ENCODE measurements at regions not wholly inside any gene's neighbourhood (a gene's known extent, or its start where the extent isn't known, plus 50 kb on each side); places are given as distances from the start of the nearest gene placed in this dataset.

DNA sequence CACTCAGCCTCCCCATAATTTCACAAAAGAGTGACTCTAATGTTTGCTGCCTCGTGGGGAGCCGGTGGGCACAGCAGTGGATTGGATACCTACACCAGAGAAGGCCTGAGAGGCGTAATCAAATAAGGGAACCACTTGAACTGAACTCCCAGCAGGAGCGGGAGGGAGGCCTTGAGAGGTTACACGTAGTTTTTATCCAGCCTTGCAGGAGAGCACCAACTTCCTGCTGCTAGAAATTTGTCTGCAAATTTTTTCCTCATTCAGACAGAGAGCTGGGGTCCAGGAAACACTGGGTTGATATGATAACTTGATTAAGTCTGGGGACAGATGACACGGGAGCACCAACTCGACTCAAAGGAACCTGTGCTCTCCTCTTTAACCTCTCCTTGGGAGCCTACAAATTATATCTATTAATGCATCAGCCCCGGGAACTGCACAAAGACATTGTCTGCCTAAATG, 69.8 kb downstream of the HES1 start:
- TF ChIP-seq, protein P1, sequence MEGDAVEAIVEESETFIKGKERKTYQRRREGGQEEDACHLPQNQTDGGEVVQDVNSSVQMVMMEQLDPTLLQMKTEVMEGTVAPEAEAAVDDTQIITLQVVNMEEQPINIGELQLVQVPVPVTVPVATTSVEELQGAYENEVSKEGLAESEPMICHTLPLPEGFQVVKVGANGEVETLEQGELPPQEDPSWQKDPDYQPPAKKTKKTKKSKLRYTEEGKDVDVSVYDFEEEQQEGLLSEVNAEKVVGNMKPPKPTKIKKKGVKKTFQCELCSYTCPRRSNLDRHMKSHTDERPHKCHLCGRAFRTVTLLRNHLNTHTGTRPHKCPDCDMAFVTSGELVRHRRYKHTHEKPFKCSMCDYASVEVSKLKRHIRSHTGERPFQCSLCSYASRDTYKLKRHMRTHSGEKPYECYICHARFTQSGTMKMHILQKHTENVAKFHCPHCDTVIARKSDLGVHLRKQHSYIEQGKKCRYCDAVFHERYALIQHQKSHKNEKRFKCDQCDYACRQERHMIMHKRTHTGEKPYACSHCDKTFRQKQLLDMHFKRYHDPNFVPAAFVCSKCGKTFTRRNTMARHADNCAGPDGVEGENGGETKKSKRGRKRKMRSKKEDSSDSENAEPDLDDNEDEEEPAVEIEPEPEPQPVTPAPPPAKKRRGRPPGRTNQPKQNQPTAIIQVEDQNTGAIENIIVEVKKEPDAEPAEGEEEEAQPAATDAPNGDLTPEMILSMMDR (IDR thresholded peaks at IDR 0.05; ENCODE audit: low read depth, low read length, missing control alignments): no peak
- DNase-seq (ENCODE audit: extremely low read depth, low read depth): no peak
- no peak overlapping the region for H3K4me3 ChIP-seq (replicated peaks; ENCODE audit: low read depth, low read length)

DNA sequence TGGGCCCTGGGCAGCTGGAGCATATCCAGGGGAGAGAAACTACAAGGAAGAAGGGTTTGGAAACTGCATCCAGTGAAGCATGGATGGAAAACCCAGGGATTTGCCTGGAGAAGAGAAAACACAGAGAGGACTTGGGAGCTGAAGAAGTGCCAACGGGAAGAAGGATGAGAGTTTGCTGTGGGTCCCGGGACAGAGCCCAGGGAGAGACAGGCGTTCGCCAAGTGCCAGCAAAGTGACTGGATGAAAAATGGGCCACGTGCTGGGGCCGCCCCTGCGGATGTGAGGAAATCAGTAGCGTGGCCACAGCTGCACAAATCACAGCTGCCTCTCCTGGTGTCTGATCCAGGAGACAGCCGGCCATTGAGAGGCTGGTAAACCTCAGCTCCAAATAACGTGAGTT, 70.4 kb downstream of the HES1 start:
- no peak for DNase-seq (ENCODE audit: extremely low read depth, low read depth)
- TF ChIP-seq, protein P1 (IDR thresholded peaks at IDR 0.05; ENCODE audit: low read depth, low read length, missing control alignments): no peak
- no peak overlapping the region for H3K4me3 ChIP-seq (replicated peaks; ENCODE audit: low read depth, low read length)

DNA sequence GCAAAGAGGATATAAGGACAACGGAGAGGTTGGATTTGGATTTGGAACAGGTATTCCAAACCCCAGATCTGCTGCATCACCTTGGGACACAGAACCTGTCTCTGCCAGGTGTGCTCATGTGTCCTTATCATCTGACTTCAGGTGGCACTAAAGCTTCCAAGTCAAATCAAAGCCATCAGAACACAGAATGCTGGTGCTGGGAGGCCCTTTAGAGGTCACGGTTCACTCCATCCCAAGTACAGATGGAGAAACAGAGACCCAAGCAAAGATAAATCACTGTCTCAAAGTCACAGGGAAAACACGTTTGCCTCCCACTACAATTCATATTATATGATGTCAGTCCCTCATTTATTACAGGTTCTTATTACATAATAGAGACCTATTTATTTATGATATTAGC, 72.8 kb downstream of the HES1 start:
- TF ChIP-seq, protein P1 (IDR thresholded peaks at IDR 0.05; ENCODE audit: low read depth, low read length, missing control alignments): no peak
- DNase-seq (ENCODE audit: extremely low read depth, low read depth): no peak
- no peak overlapping the region for H3K4me3 ChIP-seq (replicated peaks; ENCODE audit: low read depth, low read length)

DNA sequence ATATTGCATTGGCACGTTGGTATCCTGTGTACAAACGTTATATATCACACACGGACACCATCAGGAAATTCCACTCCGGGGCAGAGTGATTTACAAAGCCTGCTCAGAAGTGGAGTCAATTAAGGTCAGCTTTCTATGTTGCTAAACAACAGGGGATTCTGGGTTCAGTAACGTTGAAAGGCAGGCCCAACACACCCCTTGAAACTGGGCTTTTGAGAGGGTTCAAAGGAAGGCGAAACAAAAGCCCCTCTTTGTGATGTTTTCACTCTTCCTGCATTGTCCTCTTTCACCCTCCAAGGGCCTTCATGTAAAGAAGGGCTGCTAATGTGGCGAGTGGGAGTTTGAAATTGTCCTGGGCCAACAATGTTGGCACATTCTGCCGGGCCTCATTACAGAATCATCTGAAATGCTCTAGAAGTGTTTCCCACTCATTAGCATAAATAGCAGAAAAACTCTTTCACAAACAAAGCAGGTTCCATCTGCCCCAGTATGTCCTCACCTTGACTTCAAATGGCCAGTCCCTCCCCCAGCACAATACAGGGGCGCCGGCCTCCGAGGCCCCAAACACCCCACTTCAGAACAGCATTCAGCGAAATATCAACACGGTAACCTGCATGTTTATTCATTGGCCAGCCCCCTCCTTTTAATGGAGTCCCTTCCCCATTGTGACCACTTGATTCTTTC, 76.4 kb downstream of the HES1 start:
- DNase-seq (ENCODE audit: extremely low read depth, low read depth): no peak
- TF ChIP-seq, protein P1 (IDR thresholded peaks at IDR 0.05; ENCODE audit: low read depth, low read length, missing control alignments): no peak
- no peak overlapping the region for H3K4me3 ChIP-seq (replicated peaks; ENCODE audit: low read depth, low read length)

DNA sequence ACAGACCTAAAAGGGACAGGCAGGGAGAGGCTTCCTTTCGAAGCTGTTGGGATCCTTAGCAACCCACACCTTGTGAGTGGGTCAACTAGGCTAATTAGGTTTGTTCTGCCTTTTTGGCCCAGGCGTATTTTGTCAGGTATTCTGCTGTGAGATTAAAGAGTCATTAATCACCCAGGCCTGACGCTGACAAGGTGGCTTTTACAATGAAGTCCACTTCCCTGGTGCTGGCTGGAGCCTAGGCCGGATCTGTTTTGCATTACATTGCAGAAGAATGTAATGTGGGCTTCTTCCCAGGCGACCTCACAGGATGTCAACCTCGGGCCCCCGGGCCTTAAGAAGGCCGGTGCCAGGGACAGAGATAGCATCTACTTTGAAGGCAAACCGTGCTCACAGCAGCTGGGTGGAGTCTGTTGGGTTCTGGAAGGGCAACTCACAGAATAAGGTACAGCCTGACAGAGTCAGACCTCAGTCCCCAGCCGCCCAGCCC, 76.9 kb downstream of the HES1 start:
- H3K4me3 ChIP-seq (replicated peaks; ENCODE audit: low read depth, low read length): no peak overlapping the region
- TF ChIP-seq, protein P1 (IDR thresholded peaks at IDR 0.05; ENCODE audit: low read depth, low read length, missing control alignments): no peak
- DNase-seq (ENCODE audit: extremely low read depth, low read depth): no peak

DNA sequence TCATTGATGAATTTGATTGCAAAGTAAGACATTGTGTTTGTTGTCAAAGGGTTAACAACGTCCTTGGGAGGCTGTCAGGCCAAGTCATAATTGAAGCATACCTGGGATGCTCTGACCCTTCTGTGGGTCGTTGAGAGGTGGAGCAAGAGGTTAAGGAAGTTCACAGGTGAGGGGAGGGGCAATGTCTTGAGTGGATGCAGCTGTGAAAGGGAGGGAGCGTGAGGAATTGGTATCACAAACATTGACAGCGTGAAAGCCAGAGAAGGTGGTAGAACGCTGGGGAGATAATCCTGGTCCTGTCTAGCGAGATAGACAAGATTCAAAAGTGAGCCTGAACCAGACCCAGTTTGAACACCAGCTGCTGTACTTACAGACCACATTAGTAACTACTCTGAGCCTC, 79.4 kb downstream of the HES1 start:
- no peak overlapping the region for H3K4me3 ChIP-seq (replicated peaks; ENCODE audit: low read depth, low read length)
- TF ChIP-seq, protein P1 (IDR thresholded peaks at IDR 0.05; ENCODE audit: low read depth, low read length, missing control alignments): no peak
- DNase-seq (ENCODE audit: extremely low read depth, low read depth): no peak

Data from HFF-Myc (cell line).